SK-N-SH (cell line): ENCODE measurements at regions not wholly inside any gene's neighbourhood (a gene's known extent, or its start where the extent isn't known, plus 50 kb on each side); places are given as distances from the start of the nearest gene placed in this dataset.

Experiments
- CTCF ChIA-PET: fragments of 300-600, 350-600 bp; formaldehyde crosslinking; extraction: SDS; loops from one replicate; lab custom pipeline; 2021; lab: Yijun Ruan, JAX
- POLR2A ChIA-PET: fragments of 350-600 bp; sonication (Branson Sonifier 250); formaldehyde crosslinking; extraction: SDS; loops from one replicate; lab custom pipeline; 2020; ENCODE audit warnings: antibody characterized with exemption, inconsistent platforms; lab: Yijun Ruan, JAX
- DNase-seq: peaks from one replicate; pipeline ENCODE4 v3.0.0; 2012
- H2AFZ ChIP-seq: fragments of 200-600 bp; sonication (generic); 2 replicates; pipeline ENCODE4 v1.8.1; 2016; ENCODE audit warnings: antibody characterized with exemption, mild to moderate bottlenecking, low read depth
- H3F3A ChIP-seq: fragments of 200-600 bp; sonication (generic); replicated peaks from 2 replicates; pipeline ENCODE3; 2016; ENCODE audit warnings: antibody characterized with exemption, mild to moderate bottlenecking; ENCODE audit not compliant: insufficient read depth
- H3K27ac ChIP-seq, 2 experiments: fragments of 200-500 bp in 1 of 2; fragments of 200-600 bp in 1 of 2; sonication (Bioruptor generic) in 1 of 2; sonication (generic), shearing (Covaris generic) in 1 of 2; 2 replicates each; pipeline versions ENCODE4 v1.5.1 to v1.6.1; 2014 to 2016; ENCODE audit warnings: low read depth in 2 of 2, inconsistent platforms in 1 of 2, low read length in 1 of 2, mild to moderate bottlenecking in 1 of 2, mixed read lengths in 1 of 2
- H3K27me3 ChIP-seq: fragments of 200-600 bp; sonication (generic), shearing (Covaris generic); 2 replicates; pipeline ENCODE4 v1.6.1; 2016; ENCODE audit warnings: mixed run types; ENCODE audit not compliant: insufficient read depth
- H3K36me3 ChIP-seq, 2 experiments: fragments of 200-500 bp in 1 of 2; fragments of 200-600 bp in 1 of 2; sonication (Bioruptor generic) in 1 of 2; sonication (generic) in 1 of 2; replicated peaks in 1 of 2; 2 replicates each; pipeline versions ENCODE3 to v1.5.1; 2014 to 2016; ENCODE audit warnings: low read length in 1 of 2, mild to moderate bottlenecking in 1 of 2; ENCODE audit not compliant: insufficient read depth in 2 of 2, control insufficient read depth in 1 of 2
- H3K4me1 ChIP-seq, 2 experiments: fragments of 200-500 bp in 1 of 2; fragments of 200-600 bp in 1 of 2; sonication (Bioruptor generic) in 1 of 2; sonication (generic), shearing (Covaris generic) in 1 of 2; 2 replicates each; pipeline versions ENCODE4 v1.5.1 to v1.6.1; 2014 to 2016; ENCODE audit warnings: low read depth in 1 of 2, low read length in 1 of 2, mixed run types in 1 of 2; ENCODE audit not compliant: insufficient read depth in 2 of 2, control insufficient read depth in 1 of 2
- H3K4me2 ChIP-seq: fragments of 200-600 bp; sonication (generic), shearing (Covaris generic); 2 replicates; pipeline ENCODE4 v1.6.1; 2017; ENCODE audit warnings: mixed run types
- H3K4me3 ChIP-seq, 2 experiments: fragments of 200-500 bp in 1 of 2; fragments of 200-600 bp in 1 of 2; sonication (Bioruptor generic) in 1 of 2; sonication (generic), shearing (Covaris generic) in 1 of 2; 2 replicates each; pipeline versions ENCODE4 v1.5.1 to v1.8.1; 2014 to 2016; ENCODE audit warnings: low read depth in 2 of 2, inconsistent platforms in 1 of 2, low read length in 1 of 2, mild to moderate bottlenecking in 1 of 2, mixed read lengths in 1 of 2, moderate library complexity in 1 of 2
- H3K79me2 ChIP-seq: fragments of 200-600 bp; sonication (generic); 2 replicates; pipeline ENCODE4 v1.8.1; 2017; ENCODE audit warnings: mild to moderate bottlenecking; ENCODE audit not compliant: insufficient read depth
- H3K9ac ChIP-seq: fragments of 200-600 bp; sonication (generic); 2 replicates; pipeline ENCODE4 v1.6.1; 2017; ENCODE audit warnings: mixed run types
- H3K9me2 ChIP-seq: fragments of 200-600 bp; sonication (generic); 2 replicates; pipeline ENCODE4 v1.6.1; 2017; ENCODE audit warnings: mixed run types
- H3K9me3 ChIP-seq: fragments of 200-600 bp; sonication (generic); 2 replicates; pipeline ENCODE4 v1.6.1; 2017; ENCODE audit warnings: mixed run types, mild to moderate bottlenecking, moderate library complexity
- H4K20me1 ChIP-seq: fragments of 200-600 bp; sonication (generic); 2 replicates; pipeline ENCODE4 v1.6.1; 2017; ENCODE audit warnings: mild to moderate bottlenecking, mixed run types; ENCODE audit not compliant: insufficient read depth
- CTCF ChIP-seq: fragments of 200-600 bp; sonication (generic); IDR thresholded peaks from 2 replicates; pipeline ENCODE4 v1.6.1; 2017; ENCODE audit warnings: antibody characterized with exemption, mild to moderate bottlenecking, moderate library complexity
- ELF1 ChIP-seq: IDR thresholded peaks from 2 replicates; pipeline ENCODE4 v1.4.0; 2012
- EP300 ChIP-seq, 2 experiments: IDR thresholded peaks; 2 replicates each; pipeline versions ENCODE4 v1.4.0 to v1.6.1; 2012; ENCODE audit warnings: borderline replicate concordance in 1 of 2, low read depth in 1 of 2, low read length in 1 of 2
- EZH2phosphoT487 ChIP-seq: fragments of 200-600 bp; sonication (generic); IDR thresholded peaks from 2 replicates; pipeline ENCODE4 v1.6.1; 2017; ENCODE audit warnings: low read depth, mixed run types, mild to moderate bottlenecking, antibody characterized with exemption, moderate library complexity, borderline replicate concordance
- FOXM1 ChIP-seq: IDR thresholded peaks from 2 replicates; pipeline ENCODE4 v1.4.0; 2012; ENCODE audit warnings: low read depth, mild to moderate bottlenecking
- GATA2 ChIP-seq: sonication (generic); formaldehyde crosslinking; IDR thresholded peaks from 2 replicates; pipeline ENCODE4 v1.5.0; 2020; ENCODE audit warnings: mild to moderate bottlenecking, missing genetic modification reagents
- JUND ChIP-seq: IDR thresholded peaks from 2 replicates; pipeline ENCODE4 v1.4.0; 2012
- MAX ChIP-seq: IDR thresholded peaks from 2 replicates; pipeline ENCODE4 v1.4.0; 2012; ENCODE audit warnings: low read depth
- MEF2A ChIP-seq: IDR thresholded peaks from 2 replicates; pipeline ENCODE4 v1.4.0; 2012; ENCODE audit warnings: low read depth, borderline replicate concordance
- MXI1 ChIP-seq: IDR thresholded peaks from 2 replicates; pipeline ENCODE4 v1.6.1; 2012; ENCODE audit warnings: mild to moderate bottlenecking, low read depth, low read length, improper control_type of control experiment
- NRF1 ChIP-seq: IDR thresholded peaks from 2 replicates; pipeline ENCODE4 v1.6.1; 2012; ENCODE audit warnings: low read depth, mild to moderate bottlenecking, low read length
- REST ChIP-seq: IDR thresholded peaks from 2 replicates; pipeline ENCODE4 v1.6.1; 2012; ENCODE audit warnings: mild to moderate bottlenecking, low read depth, low read length, moderate library complexity
- WGBS: methylation state at CpG from one replicate; pipeline ENCODE4 v1.1.6; 2017; ENCODE audit warnings: low lambda C conversion rate; 5-methylcytosine and 5-hydroxymethylcytosine counted together
- TF ChIP-seq, protein P1 (sequence below): IDR thresholded peaks from 2 replicates; pipeline ENCODE4 v1.4.0; 2012; ENCODE audit warnings: low read depth, borderline replicate concordance
- TF ChIP-seq, protein P2 (sequence below): IDR thresholded peaks from 2 replicates; pipeline ENCODE4; 2012
- TF ChIP-seq, protein P3 (sequence below): fragments of 150-350 bp; IDR thresholded peaks from 2 replicates; pipeline ENCODE4 v1.6.1; 2017; ENCODE audit warnings: antibody characterized with exemption, low read length, low read depth, borderline replicate concordance

DNA sequence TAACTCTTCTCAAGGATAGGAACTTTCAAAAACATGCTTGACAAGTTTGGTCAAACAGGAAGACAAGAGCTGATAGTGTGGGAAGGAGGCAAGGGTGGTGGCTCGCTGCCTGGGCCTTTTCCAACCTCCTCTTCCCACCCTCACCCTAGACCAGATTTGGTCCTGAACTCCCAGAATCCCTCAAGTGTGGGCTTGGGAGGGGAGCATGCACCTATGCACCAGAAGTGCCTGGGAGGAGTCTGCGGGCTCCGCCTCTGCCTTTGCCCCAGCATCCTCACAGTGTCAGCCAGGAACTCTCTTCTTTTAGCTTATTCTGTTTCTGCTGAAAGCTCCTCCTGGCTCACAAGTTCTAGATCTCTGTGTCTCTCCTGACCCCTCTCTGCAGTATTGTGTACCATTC, 126.2 kb upstream of the MRPS22 start:
- Histone ChIP-seq H3K9me2 (no peaks in the 10 kb centered on the region), H3K27me3 (no peaks in the 10 kb centered on the region; the same call in 1 of the 2 replicates), H3K27ac (no peak overlapping the region), H3F3A (no peaks in the 10 kb centered on the region), H3K36me3 (no peaks in the 10 kb centered on the region), H3K9ac (no peak overlapping the region), H2AFZ (no peak overlapping the region), H3K79me2 (no peaks in the 10 kb centered on the region), H3K9me3 (no peaks in the 10 kb centered on the region), H3K4me2 (no peak overlapping the region), H3K4me3 (no peak overlapping the region), H4K20me1 (no peaks in the 10 kb centered on the region), H3K4me1 (no peaks in the 10 kb centered on the region)
- no peak for TF ChIP-seq EZH2phosphoT487
- no peak for TF ChIP-seq REST
- TF ChIP-seq, protein P1, sequence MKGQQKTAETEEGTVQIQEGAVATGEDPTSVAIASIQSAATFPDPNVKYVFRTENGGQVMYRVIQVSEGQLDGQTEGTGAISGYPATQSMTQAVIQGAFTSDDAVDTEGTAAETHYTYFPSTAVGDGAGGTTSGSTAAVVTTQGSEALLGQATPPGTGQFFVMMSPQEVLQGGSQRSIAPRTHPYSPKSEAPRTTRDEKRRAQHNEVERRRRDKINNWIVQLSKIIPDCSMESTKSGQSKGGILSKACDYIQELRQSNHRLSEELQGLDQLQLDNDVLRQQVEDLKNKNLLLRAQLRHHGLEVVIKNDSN = no peak
- no peak for TF ChIP-seq GATA2 (CRISPR knock-in tag)
- TF ChIP-seq, protein P2, sequence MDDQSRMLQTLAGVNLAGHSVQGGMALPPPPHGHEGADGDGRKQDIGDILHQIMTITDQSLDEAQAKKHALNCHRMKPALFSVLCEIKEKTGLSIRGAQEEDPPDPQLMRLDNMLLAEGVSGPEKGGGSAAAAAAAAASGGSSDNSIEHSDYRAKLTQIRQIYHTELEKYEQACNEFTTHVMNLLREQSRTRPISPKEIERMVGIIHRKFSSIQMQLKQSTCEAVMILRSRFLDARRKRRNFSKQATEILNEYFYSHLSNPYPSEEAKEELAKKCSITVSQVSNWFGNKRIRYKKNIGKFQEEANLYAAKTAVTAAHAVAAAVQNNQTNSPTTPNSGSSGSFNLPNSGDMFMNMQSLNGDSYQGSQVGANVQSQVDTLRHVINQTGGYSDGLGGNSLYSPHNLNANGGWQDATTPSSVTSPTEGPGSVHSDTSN = no peak
- TF ChIP-seq MAX = no peak
- TF ChIP-seq ELF1 = no peak
- TF ChIP-seq JUND = no peak
- TF ChIP-seq, protein P3, sequence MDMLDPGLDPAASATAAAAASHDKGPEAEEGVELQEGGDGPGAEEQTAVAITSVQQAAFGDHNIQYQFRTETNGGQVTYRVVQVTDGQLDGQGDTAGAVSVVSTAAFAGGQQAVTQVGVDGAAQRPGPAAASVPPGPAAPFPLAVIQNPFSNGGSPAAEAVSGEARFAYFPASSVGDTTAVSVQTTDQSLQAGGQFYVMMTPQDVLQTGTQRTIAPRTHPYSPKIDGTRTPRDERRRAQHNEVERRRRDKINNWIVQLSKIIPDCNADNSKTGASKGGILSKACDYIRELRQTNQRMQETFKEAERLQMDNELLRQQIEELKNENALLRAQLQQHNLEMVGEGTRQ = no peak
- no peak for TF ChIP-seq MEF2A
- TF ChIP-seq NRF1 = no peak
- no peak for TF ChIP-seq CTCF
- TF ChIP-seq EP300 (IDR thresholded peaks at IDR 0.05; ENCODE audit: borderline replicate concordance in 1 of 2, low read depth in 1 of 2, low read length in 1 of 2) = no peak
- TF ChIP-seq FOXM1 = no peak
- no peak for TF ChIP-seq MXI1
- DNase-seq = no peak
- ChIA-PET POLR2A (no interaction called here), CTCF (interaction anchor here (0.6 kb wide), 1 partner anchor 111 kb away, joined by 3 read pairs; no protein-coding TSS in a partner anchor)
- 68% methylated on average over 3 of the region's 3 CpGs for WGBS
